Pancreas (tissue), 10 donors: ENCODE measurements at regions not wholly inside any gene's neighbourhood (a gene's known extent, or its start where the extent isn't known, plus 50 kb on each side); places are given as distances from the start of the nearest gene placed in this dataset.

ENCODE experiments used
- ATAC-seq, 4 donors: fragments of 200-7000 bp; cut with Tn5 transposase; one replicate each; pipeline versions ENCODE4 v1.8.0 to v1.9.1; 2020; ENCODE audit warnings: mild to moderate bottlenecking in 4 of 4, moderate library complexity in 4 of 4
- DNase-seq, 6 donors: peaks; one replicate each; pipeline ENCODE4 v3.0.0-alpha.2; 2020
- FAIRE-seq: peaks from 2 replicates; lab custom pipeline; 2012; peaks lifted over from hg19 to GRCh38; lab: Jason Lieb, UNC
- H3K27ac ChIP-seq, 4 donors: fragments of 200-600 bp; sonication (generic); 1 replicate in 3 of 4; 2 replicates in 1 of 4; pipeline versions ENCODE4 v1.5.0 to v1.8.0; 2020
- H3K27me3 ChIP-seq, 4 donors: fragments of 200-600 bp; one replicate each; pipeline ENCODE4 v1.8.0; 2021
- H3K36me3 ChIP-seq, 3 donors: fragments of 200-600 bp; sonication (generic) in 1 of 3; one replicate each; pipeline versions ENCODE4 v1.5.0 to v1.8.0; 2020 to 2021
- H3K4me1 ChIP-seq, 3 donors: fragments of 200-600 bp; one replicate each; pipeline ENCODE4 v1.8.0; 2021
- H3K4me3 ChIP-seq, 4 donors: fragments of 200-600 bp; sonication (generic) in 2 of 4; one replicate each; pipeline versions ENCODE4 v1.5.0 to v1.8.0; 2020 to 2021
- H3K9me3 ChIP-seq, 4 donors: fragments of 200-600 bp; one replicate each; pipeline ENCODE4 v1.8.0; 2021
- WGBS, 2 donors: extraction: QIAGEN DNeasy Blood & Tissue Kit; methylation state at CpG; one replicate each; pipeline ENCODE4 v1.1.7; 2013; 5-methylcytosine and 5-hydroxymethylcytosine counted together
- intact Hi-C, 3 donors: fragments of 100-400 bp; cut with DNase I; formaldehyde crosslinking; loops; one replicate each; pipeline versions ENCODE4 v1.11.1 to v1.14.2; 2022
- TF ChIP-seq, protein P1 (sequence below), 4 donors: fragments of 200-600 bp; sonication (generic) in 3 of 4; IDR thresholded peaks; one replicate each; pipeline versions ENCODE4 v1.5.0 to v1.8.0; 2021; ENCODE audit warnings: antibody characterized with exemption in 4 of 4
- donor health status: healthy with polysubstance abuse.
- donor health status: DM: no; HTN: no; CAD: no; lungs with moderate emphysema.
- donor health status: DM: no; HTN: no; CAD: no.
- donor health status: control.
- donor health status: control.
- donor health status: Bipolar disorder and iron deficiency.
- donor health status: DM: yes; HTN: yes; CAD: no.
- donor health status: DM: no; HTN: no; CAD: no.
- donor health status: DM: no; HTN: no; CAD: no.
- donor health status: DM: yes; HTN: yes; CAD: no.

GRCh38 chrX:80316526-80316925 lies 103.7 kb upstream of the TENT5D start:
- no peak for DNase-seq
- Histone ChIP-seq H3K9me3 (no peaks in the 10 kb centered on the region), H3K27ac (no peak overlapping the region), H3K27me3 (peaks cover 0 to under 1% (median 0%) of the 10 kb centered on the region in 4 donors), H3K4me1 (no peaks in the 10 kb centered on the region), H3K36me3 (no peaks in the 10 kb centered on the region), H3K4me3 (no peak overlapping the region)
- intact Hi-C loops = no loop called here
- ATAC-seq = no peak
- 69 to 74% methylated on average over 1 of the region's 1 CpG for WGBS, 2 donors
- TF ChIP-seq, protein P1, sequence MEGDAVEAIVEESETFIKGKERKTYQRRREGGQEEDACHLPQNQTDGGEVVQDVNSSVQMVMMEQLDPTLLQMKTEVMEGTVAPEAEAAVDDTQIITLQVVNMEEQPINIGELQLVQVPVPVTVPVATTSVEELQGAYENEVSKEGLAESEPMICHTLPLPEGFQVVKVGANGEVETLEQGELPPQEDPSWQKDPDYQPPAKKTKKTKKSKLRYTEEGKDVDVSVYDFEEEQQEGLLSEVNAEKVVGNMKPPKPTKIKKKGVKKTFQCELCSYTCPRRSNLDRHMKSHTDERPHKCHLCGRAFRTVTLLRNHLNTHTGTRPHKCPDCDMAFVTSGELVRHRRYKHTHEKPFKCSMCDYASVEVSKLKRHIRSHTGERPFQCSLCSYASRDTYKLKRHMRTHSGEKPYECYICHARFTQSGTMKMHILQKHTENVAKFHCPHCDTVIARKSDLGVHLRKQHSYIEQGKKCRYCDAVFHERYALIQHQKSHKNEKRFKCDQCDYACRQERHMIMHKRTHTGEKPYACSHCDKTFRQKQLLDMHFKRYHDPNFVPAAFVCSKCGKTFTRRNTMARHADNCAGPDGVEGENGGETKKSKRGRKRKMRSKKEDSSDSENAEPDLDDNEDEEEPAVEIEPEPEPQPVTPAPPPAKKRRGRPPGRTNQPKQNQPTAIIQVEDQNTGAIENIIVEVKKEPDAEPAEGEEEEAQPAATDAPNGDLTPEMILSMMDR (IDR thresholded peaks at IDR 0.05) = no peak
- peak; percentile 71 for FAIRE-seq

DNA sequence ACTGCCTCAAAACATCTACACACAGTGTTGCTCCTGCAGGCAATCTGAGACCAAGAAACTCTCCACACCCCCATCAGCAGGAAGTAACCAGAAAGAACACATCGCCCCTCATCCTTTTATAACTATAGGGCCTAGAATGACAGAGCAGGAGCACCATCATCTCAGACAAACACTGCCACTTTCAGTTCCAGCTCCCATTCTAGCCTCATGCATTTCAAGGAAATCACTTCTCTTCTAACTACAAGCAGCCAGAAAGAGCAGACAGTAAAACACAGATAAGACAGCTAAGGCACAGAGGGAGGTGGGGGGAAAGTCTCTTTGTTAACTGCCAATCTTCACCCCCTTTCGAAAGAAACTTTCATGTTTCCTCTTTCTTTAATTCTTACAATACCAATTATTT lies 102.6 kb upstream of the TENT5D start:
- Histone ChIP-seq H3K36me3 (no peaks in the 10 kb centered on the region), H3K9me3 (no peaks in the 10 kb centered on the region), H3K4me1 (no peaks in the 10 kb centered on the region), H3K4me3 (no peak overlapping the region), H3K27me3 (no peaks in the 10 kb centered on the region), H3K27ac (no peak overlapping the region)
- intact Hi-C loops = no loop called here
- 86 to 87% methylated on average over 2 of the region's 2 CpGs for WGBS, 2 donors
- DNase-seq (no peak), FAIRE-seq (no peak), ATAC-seq (no peak)
- TF ChIP-seq, protein P1 (IDR thresholded peaks at IDR 0.05) = no peak

DNA sequence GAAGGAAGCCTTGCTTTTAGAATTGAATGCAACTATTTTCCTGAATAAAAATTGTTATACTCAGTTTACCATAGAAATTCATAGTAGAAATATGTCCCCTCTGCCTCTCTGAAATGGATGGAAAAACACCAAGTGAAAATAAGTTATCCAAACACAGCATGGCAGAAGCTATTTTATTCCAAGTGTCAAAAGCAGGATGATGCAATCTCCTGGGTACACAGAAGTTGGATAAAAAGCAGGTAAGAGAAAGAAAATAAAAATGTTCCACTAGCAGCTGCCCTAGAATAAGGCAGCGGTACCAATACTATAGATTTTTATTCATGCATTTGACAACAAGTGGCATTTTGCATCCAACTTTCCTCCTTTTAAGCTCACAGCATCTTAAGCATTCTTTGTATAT lies 89.0 kb upstream of the TENT5D start:
- no peak overlapping the region for H3K27ac ChIP-seq
- no peak overlapping the region for H3K4me3 ChIP-seq
- H3K9me3 ChIP-seq = no peaks in the 10 kb centered on the region
- DNase-seq (no peak), ATAC-seq (no peak), FAIRE-seq (peak; percentile 20)
- no peaks in the 10 kb centered on the region for H3K4me1 ChIP-seq
- peaks cover 0 to 5% (median 0%) of the 10 kb centered on the region in 4 donors for H3K27me3 ChIP-seq
- TF ChIP-seq, protein P1 (IDR thresholded peaks at IDR 0.05) = no peak
- WGBS, 2 donors = 52 to 61% methylated on average over 1 of the region's 1 CpG
- H3K36me3 ChIP-seq = no peaks in the 10 kb centered on the region
- intact Hi-C loops = no loop called here

DNA sequence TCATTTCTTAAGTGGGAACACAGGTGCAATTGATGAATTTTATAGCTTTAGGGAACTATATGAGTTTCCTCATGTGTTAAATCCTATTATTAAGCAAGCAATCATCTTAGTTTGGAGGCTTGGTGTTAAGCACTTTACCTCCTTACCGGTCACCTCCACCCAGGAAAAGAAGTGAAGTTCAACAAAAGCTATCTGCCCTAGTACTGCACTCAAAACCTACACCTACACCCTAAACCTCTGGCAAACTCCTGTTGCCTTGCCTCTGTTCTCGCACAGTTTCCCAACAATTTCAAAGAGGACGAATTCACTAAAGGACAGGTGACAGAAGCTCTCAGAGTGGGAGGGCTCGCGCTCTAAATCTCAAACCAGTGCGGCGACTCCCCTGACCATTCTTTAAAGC lies 85.7 kb upstream of the TENT5D start:
- intact Hi-C loops = no loop called here
- no peaks in the 10 kb centered on the region for H3K9me3 ChIP-seq
- peaks cover 0 to 5% (median 0%) of the 10 kb centered on the region in 4 donors for H3K27me3 ChIP-seq
- peak overlapping the region in 2 of 4 donors; percentile 24 to 45 for H3K4me3 ChIP-seq
- no peaks in the 10 kb centered on the region for H3K36me3 ChIP-seq
- no peaks in the 10 kb centered on the region for H3K4me1 ChIP-seq
- WGBS, 2 donors = 28 to 37% methylated on average over 7 of the region's 7 CpGs
- TF ChIP-seq, protein P1 (IDR thresholded peaks at IDR 0.05) = no peak
- no peak overlapping the region for H3K27ac ChIP-seq
- ATAC-seq (peak; percentile 14 to 65 (median 40)), DNase-seq (no peak), FAIRE-seq (no peak)

DNA sequence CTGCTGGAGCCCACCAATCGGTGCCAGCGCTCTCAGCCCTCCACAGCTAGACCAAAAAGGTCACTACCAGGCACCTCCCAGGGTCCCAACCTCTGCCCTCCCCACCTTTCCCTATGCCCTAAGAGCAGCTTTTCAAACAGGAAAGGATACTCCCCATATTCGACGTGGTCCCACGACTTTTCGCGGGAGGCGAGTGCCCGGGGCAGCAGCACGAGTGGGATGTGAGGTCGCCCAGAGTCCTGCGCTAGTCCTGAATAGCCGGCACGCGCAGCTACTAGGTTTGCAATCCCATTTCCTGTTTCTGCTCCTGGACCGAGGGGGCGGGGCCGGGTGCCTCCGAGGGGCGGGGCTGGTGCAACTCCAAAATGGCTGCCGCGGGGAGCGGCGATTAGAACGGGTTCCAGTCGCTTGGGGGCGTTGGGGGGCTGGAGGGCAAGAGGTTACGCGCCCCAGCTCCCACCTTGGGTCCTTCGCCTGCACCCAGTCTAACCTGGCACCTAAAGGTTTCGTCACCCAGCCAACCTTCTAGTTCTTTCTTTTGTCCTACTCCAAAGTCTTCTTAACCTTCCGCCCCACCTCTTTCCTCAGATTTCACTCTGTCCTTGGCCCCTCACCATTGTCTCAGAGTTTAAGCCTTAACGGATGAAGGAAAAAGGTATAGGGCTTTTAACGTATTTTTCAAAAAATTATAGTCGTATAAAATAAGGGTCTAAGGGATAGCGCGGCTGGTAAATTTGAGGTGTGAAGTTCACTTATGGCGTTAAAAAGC lies 85.0 kb upstream of the TENT5D start:
- H3K27me3 ChIP-seq = peaks cover 0 to 5% (median 0%) of the 10 kb centered on the region in 4 donors
- no peak for FAIRE-seq

More for the DNA sequence above, 85.0 kb upstream of the TENT5D start:
- intact Hi-C loops = no loop called here
- no peaks in the 10 kb centered on the region for H3K36me3 ChIP-seq
- no peak overlapping the region for H3K27ac ChIP-seq
- no peaks in the 10 kb centered on the region for H3K9me3 ChIP-seq
- TF ChIP-seq, protein P1 (IDR thresholded peaks at IDR 0.05) = no peak
- no peaks in the 10 kb centered on the region for H3K4me1 ChIP-seq
- WGBS, 2 donors = 30 to 40% methylated on average over 37 to 38 of the region's 38 CpGs
- peak; percentile 62 to 86 (median 66) for DNase-seq
- peak overlapping the region; percentile 11 to 45 (median 20) for H3K4me3 ChIP-seq
- peak; percentile 85 to 99 (median 96) for ATAC-seq
